Loucy (cell line): ENCODE measurements at regions not wholly inside any gene's neighbourhood (a gene's known extent, or its start where the extent isn't known, plus 50 kb on each side); places are given as distances from the start of the nearest gene placed in this dataset.

Experiments used
- CTCF ChIP-seq: fragments of 200-600 bp; sonication (generic); conservative IDR thresholded peaks from 2 replicates; pipeline ENCODE4 v1.5.1; 2014; ENCODE audit warnings: mild to moderate bottlenecking, antibody characterized with exemption, low read length
- EZH2phosphoT487 ChIP-seq: fragments of 200-600 bp; IDR thresholded peaks from 2 replicates; pipeline ENCODE4 v1.6.1; 2018; ENCODE audit warnings: antibody characterized with exemption, mild to moderate bottlenecking, moderate library complexity, borderline replicate concordance

- TF ChIP-seq CTCF: peak; percentile 24
- TF ChIP-seq EZH2phosphoT487: no peak
Measured at GRCh38 chr17:56727876-56728617, 105.7 kb downstream of the C17orf67 start.
